ENCODE measurements at regions not wholly inside any gene's neighbourhood (a gene's known extent, or its start where the extent isn't known, plus 50 kb on each side); places are given as distances from the start of the nearest gene placed in this dataset.
"Not testable (repeated sequence)": the region's sequence is repeated elsewhere in the genome, so short reads cannot be mapped to it uniquely, and the experiment has no call there.

DNA sequence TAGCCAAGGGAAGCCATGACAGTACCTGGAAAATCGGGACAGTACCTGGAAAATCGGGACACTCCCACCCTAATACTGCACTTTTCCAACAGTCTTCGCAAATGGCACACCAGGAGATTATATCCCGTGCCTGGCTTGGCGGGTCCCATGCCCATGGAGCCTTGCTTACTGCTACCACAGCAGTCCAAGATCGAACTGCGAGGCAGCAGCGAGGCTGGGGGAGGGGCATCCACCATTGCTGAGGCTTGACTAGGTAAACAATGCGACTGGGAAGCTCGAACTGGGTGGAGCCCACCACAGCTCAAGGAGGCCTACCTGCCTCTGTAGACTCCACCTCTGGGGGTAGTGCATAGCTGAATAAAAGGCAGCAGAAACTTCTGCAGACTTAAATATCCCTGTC is 238.9 kb upstream of the PRSS16 start:
- not testable (repeated sequence) for TF ChIP-seq CTCF, POLR2A (IDR thresholded peaks at IDR 0.05)

All from ovary (tissue), 3 donors.